HCT116 (cell line): ENCODE measurements at regions not wholly inside any gene's neighbourhood (a gene's known extent, or its start where the extent isn't known, plus 50 kb on each side); places are given as distances from the start of the nearest gene placed in this dataset.

Source experiments
- ATAC-seq: fragments of 200-7000 bp; cut with Tn5 transposase; 2 replicates; pipeline ENCODE4 v1.9.1; 2020; ENCODE audit warnings: mild to moderate bottlenecking, moderate library complexity
- BruUV-seq: library from RNA; stranded (reverse); fragments of 400-500 nt; replicated peaks from 2 replicates; lab custom pipeline; 2021; lab: Mats Ljungman, UMichigan
- CTCF ChIA-PET: fragments of 300-600 bp; sonication (Branson Sonifier 250); formaldehyde crosslinking; loops from one replicate; lab custom pipeline; 2021; ENCODE audit warnings: antibody characterized with exemption; lab: Charles Lee
- POLR2A ChIA-PET: fragments of 300-600, 350-600 bp; sonication (Branson Sonifier 250); formaldehyde crosslinking; loops from one replicate; lab custom pipeline; 2021; ENCODE audit warnings: antibody characterized with exemption; lab: Charles Lee
- RAD21 ChIA-PET, 2 experiments: fragments of 300-600 bp; sonication (Branson Sonifier 250); formaldehyde crosslinking; loops; one replicate each; lab custom pipeline; 2023; ENCODE audit warnings: low total read pairs in 2 of 2; ENCODE audit not compliant: uncharacterized antibody in 2 of 2, unreplicated experiment in 2 of 2, low non-redundant PET in 1 of 2; lab: Charles Lee
- DNase-seq: peaks from one replicate; pipeline ENCODE4 v3.0.0-alpha.2; 2010; ENCODE audit warnings: low read depth, low spot score
- H2AFZ ChIP-seq: fragments of 200-600 bp; shearing (Covaris generic), sonication (generic); 2 replicates; pipeline ENCODE4 v1.6.1; 2017; ENCODE audit warnings: low read depth, mixed run types, mixed read lengths, antibody characterized with exemption, low read length; ENCODE audit not compliant: poor library complexity, severe bottlenecking
- H3K27ac ChIP-seq: 2 replicates; pipeline ENCODE4 v1.5.1; 2012; ENCODE audit warnings: low read depth, low read length
- H3K27me3 ChIP-seq: fragments of 200-600 bp; sonication (generic); 2 replicates; pipeline ENCODE4 v1.6.1; 2016; ENCODE audit warnings: mixed run types, low read length, mixed read lengths; ENCODE audit not compliant: insufficient read depth
- H3K36me3 ChIP-seq, 2 experiments: fragments of 200-500 bp in 1 of 2; fragments of 200-600 bp in 1 of 2; sonication (Bioruptor generic) in 1 of 2; sonication (generic) in 1 of 2; 2 replicates each; pipeline versions ENCODE4 v1.5.1 to v1.6.1; 2014 to 2016; ENCODE audit warnings: low read length in 2 of 2, inconsistent platforms in 1 of 2, mixed read lengths in 1 of 2, mixed run types in 1 of 2; ENCODE audit not compliant: insufficient read depth in 2 of 2, control insufficient read depth in 1 of 2
- H3K4me1 ChIP-seq, 2 experiments: fragments of 200-600 bp in 1 of 2; sonication (generic) in 1 of 2; 2 replicates each; pipeline versions ENCODE4 v1.5.1 to v1.6.1; 2012 to 2017; ENCODE audit warnings: low read length in 2 of 2, inconsistent platforms in 1 of 2, mild to moderate bottlenecking in 1 of 2, mixed read lengths in 1 of 2, mixed run types in 1 of 2, moderate library complexity in 1 of 2; ENCODE audit not compliant: insufficient read depth in 2 of 2, control insufficient read depth in 1 of 2
- H3K4me2 ChIP-seq: fragments of 200-600 bp; sonication (generic); 2 replicates; pipeline ENCODE4 v1.6.1; 2017; ENCODE audit warnings: mixed run types, low read length, mixed read lengths
- H3K4me3 ChIP-seq, 2 experiments: fragments of 200-600 bp in 1 of 2; sonication (generic) in 1 of 2; replicated peaks in 1 of 2; 2 replicates each; pipeline ENCODE4 v1.5.1; 2011 to 2016; ENCODE audit warnings: low read length in 2 of 2, control low read depth in 1 of 2, low read depth in 1 of 2, mild to moderate bottlenecking in 1 of 2, mixed read lengths in 1 of 2, mixed run types in 1 of 2
- H3K79me2 ChIP-seq: fragments of 200-600 bp; sonication (generic); 2 replicates; pipeline ENCODE4 v1.6.1; 2017; ENCODE audit warnings: mild to moderate bottlenecking, mixed run types, low read length, moderate library complexity, mixed read lengths; ENCODE audit not compliant: insufficient read depth
- H3K9ac ChIP-seq: fragments of 200-600 bp; sonication (generic); 2 replicates; pipeline ENCODE4 v1.6.1; 2016; ENCODE audit warnings: low read length, mixed read lengths
- H3K9me2 ChIP-seq: fragments of 200-600 bp; sonication (generic), shearing (Covaris generic); 2 replicates; pipeline ENCODE4 v1.6.1; 2017; ENCODE audit warnings: mixed run types, mild to moderate bottlenecking, moderate library complexity; ENCODE audit not compliant: insufficient read depth
- H3K9me3 ChIP-seq, 2 experiments: fragments of 200-500 bp in 1 of 2; fragments of 200-600 bp in 1 of 2; sonication (Bioruptor generic) in 1 of 2; sonication (generic) in 1 of 2; 2 replicates each; pipeline ENCODE4 v1.6.1; 2014 to 2017; ENCODE audit warnings: low read length in 2 of 2, mixed read lengths in 2 of 2, inconsistent platforms in 1 of 2, low read depth in 1 of 2, mild to moderate bottlenecking in 1 of 2, mixed run types in 1 of 2, moderate library complexity in 1 of 2; ENCODE audit not compliant: control insufficient read depth in 1 of 2, insufficient read depth in 1 of 2
- H4K20me1 ChIP-seq: fragments of 200-600 bp; sonication (generic), shearing (Covaris generic); 2 replicates; pipeline ENCODE4 v1.6.1; 2017; ENCODE audit warnings: mixed run types, mild to moderate bottlenecking, moderate library complexity; ENCODE audit not compliant: insufficient read depth
- ATF3 ChIP-seq: IDR thresholded peaks from 2 replicates; pipeline ENCODE4 v1.6.1; 2012
- CEBPB ChIP-seq: IDR thresholded peaks from 2 replicates; pipeline ENCODE4 v1.6.1; 2012; ENCODE audit warnings: low read depth
- CTCF ChIP-seq, 3 experiments: fragments of 200-600 bp in 1 of 3; sonication (generic) in 1 of 3; IDR thresholded peaks in 2 of 3; conservative IDR thresholded peaks in 1 of 3; 2 replicates each; pipeline ENCODE4 v1.5.1; 2012 to 2017; ENCODE audit warnings: low read depth in 2 of 3, low read length in 2 of 3, antibody characterized with exemption in 1 of 3, borderline replicate concordance in 1 of 3, control low read depth in 1 of 3, mild to moderate bottlenecking in 1 of 3, mixed read lengths in 1 of 3, mixed run types in 1 of 3, moderate library complexity in 1 of 3; ENCODE audit not compliant: insufficient read depth in 1 of 3
- EGR1 ChIP-seq: IDR thresholded peaks from 2 replicates; pipeline ENCODE4 v1.6.1; 2012; ENCODE audit warnings: low read depth
- ELF1 ChIP-seq: IDR thresholded peaks from 2 replicates; pipeline ENCODE4 v1.6.1; 2012; ENCODE audit warnings: low read depth, borderline replicate concordance
- EZH2 ChIP-seq: fragments of 200-600 bp; sonication (generic); IDR thresholded peaks from 2 replicates; pipeline ENCODE4 v1.6.1; 2017; ENCODE audit warnings: antibody characterized with exemption, mixed run types
- FOSL1 ChIP-seq: IDR thresholded peaks from 2 replicates; pipeline ENCODE4 v1.6.1; 2012; ENCODE audit warnings: low read depth
- POLR2AphosphoS5 ChIP-seq: IDR thresholded peaks from 2 replicates; pipeline ENCODE4 v1.6.1; 2011; ENCODE audit warnings: mild to moderate bottlenecking, low read depth, low read length, moderate library complexity
- REST ChIP-seq: IDR thresholded peaks from 2 replicates; pipeline ENCODE4 v1.6.1; 2012; ENCODE audit warnings: low read depth
- SIN3A ChIP-seq: IDR thresholded peaks from 2 replicates; pipeline ENCODE4 v1.6.1; 2012; ENCODE audit warnings: low read depth
- SP1 ChIP-seq: IDR thresholded peaks from 2 replicates; pipeline ENCODE4 v1.6.1; 2012; ENCODE audit warnings: low read depth
- SRF ChIP-seq: IDR thresholded peaks from 2 replicates; pipeline ENCODE4 v1.6.1; 2012; ENCODE audit warnings: low read depth
- TCF7L2 ChIP-seq: IDR thresholded peaks from 2 replicates; pipeline ENCODE4 v1.7.0; 2011; ENCODE audit warnings: borderline replicate concordance, inconsistent platforms; ENCODE audit not compliant: insufficient read depth, insufficient read length; ENCODE audit errors: extremely low read depth
- YY1 ChIP-seq: IDR thresholded peaks from 2 replicates; pipeline ENCODE4 v1.6.1; 2011; ENCODE audit warnings: low read length, low read depth, moderate library complexity, mild to moderate bottlenecking; ENCODE audit not compliant: insufficient replicate concordance; ENCODE audit errors: extremely low read depth
- ZFX ChIP-seq: fragments of 450-650 bp; IDR thresholded peaks from 2 replicates; pipeline ENCODE4 v1.6.1; 2017
- intact Hi-C: fragments of 100-400 bp; cut with micrococcal nuclease; formaldehyde crosslinking; loops from 2 replicates; pipeline ENCODE4 v1.10.0; 2022

- no peak for TF ChIP-seq CTCF (IDR thresholded peaks at IDR 0.05 in 2 of 3, conservative IDR thresholded peaks at IDR 0.05 in 1 of 3; ENCODE audit: borderline replicate concordance in 1 of 3, insufficient read depth in 1 of 3, low read depth in 2 of 3, low read length in 2 of 3)
- no peak for TF ChIP-seq REST
- no peak for TF ChIP-seq SP1
- TF ChIP-seq ELF1 = no peak
- TF ChIP-seq TCF7L2 = no peak
- no peak for TF ChIP-seq FOSL1
- no peak for TF ChIP-seq EZH2
Measured at GRCh38 chr4:82216219-82216618, 157.6 kb downstream of the HNRNPD start (continued).

- ChIA-PET CTCF (no interaction called here), RAD21 (no interaction called here), POLR2A (no interaction called here)
- Histone ChIP-seq H3K9ac (no peak overlapping the region), H3K4me1 (no peaks in the 10 kb centered on the region), H3K36me3 (no peaks in the 10 kb centered on the region), H4K20me1 (no peaks in the 10 kb centered on the region), H3K79me2 (no peaks in the 10 kb centered on the region), H2AFZ (no peak overlapping the region), H3K4me3 (no peak overlapping the region), H3K27me3 (peaks cover 44% of the 10 kb centered on the region), H3K4me2 (no peak overlapping the region), H3K9me3 (no peaks in the 10 kb centered on the region), H3K9me2 (no peaks in the 10 kb centered on the region), H3K27ac (no peak overlapping the region)
- DNase-seq = no peak
- intact Hi-C loops = loop anchor here (5.0 kb wide), 1 partner anchor 808 kb away; no protein-coding TSS in a partner anchor
- BruUV-seq = no TSS peak
- ATAC-seq = no peak
- TF ChIP-seq ELF1 = no peak
- TF ChIP-seq ATF3 = no peak
- TF ChIP-seq EGR1 = no peak
- TF ChIP-seq YY1 = no peak
- no peak for TF ChIP-seq CEBPB
- TF ChIP-seq POLR2AphosphoS5 = no peak
- no peak for TF ChIP-seq SIN3A
- TF ChIP-seq FOSL1 = no peak
- TF ChIP-seq ZFX = no peak
- no peak for TF ChIP-seq SRF
- TF ChIP-seq CTCF (IDR thresholded peaks at IDR 0.05 in 2 of 3, conservative IDR thresholded peaks at IDR 0.05 in 1 of 3; ENCODE audit: borderline replicate concordance in 1 of 3, insufficient read depth in 1 of 3, low read depth in 2 of 3, low read length in 2 of 3) = no peak
Measured at GRCh38 chr4:82215800-82216199, 158.0 kb downstream of the HNRNPD start.
